GM04504 (cell line): ENCODE measurements at regions not wholly inside any gene's neighbourhood (a gene's known extent, or its start where the extent isn't known, plus 50 kb on each side); places are given as distances from the start of the nearest gene placed in this dataset.

Source experiments
- DNase-seq: peaks from one replicate; pipeline ENCODE4 v3.0.0-alpha.2; 2012; ENCODE audit warnings: low read depth

DNA sequence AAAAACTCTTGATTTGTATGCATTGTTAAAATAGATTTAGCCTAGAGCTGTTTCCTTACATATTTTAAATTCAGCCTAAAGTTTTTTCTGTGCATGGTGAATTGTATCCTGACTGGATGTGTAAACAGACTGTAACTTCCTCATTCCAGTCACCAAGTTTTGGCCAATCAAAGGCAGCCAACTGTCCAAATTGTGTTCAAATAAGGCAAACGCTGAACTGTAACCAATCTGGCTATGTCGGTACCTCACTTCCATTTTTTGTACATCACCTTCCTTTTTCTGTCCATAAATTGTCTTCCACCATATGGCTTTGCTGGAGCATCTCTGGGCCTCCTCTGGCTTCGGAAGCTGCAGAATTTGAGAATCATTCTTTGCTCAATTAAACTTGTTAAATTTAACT lies 1921.9 kb upstream of the SEL1L start:
- no peak for DNase-seq

DNA sequence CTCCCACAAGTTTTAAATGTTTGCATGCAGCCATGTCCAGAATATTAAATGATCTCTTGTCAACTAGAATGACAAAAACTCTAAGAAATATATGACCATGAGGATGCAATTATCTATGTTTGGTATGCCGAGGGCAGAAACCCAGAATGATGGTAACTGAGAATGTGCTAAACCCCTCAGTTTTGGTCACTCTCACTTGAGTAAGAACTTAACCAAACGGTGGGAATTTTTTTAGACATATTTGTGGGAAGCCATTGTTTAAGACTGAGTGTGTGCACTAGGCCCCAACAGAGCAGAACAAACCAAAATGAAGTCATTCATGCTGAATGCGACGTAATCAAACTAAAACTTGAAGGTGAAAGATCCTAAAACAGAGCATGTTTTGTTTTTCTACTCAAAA lies 1927.9 kb upstream of the SEL1L start:
- no peak for DNase-seq

DNA sequence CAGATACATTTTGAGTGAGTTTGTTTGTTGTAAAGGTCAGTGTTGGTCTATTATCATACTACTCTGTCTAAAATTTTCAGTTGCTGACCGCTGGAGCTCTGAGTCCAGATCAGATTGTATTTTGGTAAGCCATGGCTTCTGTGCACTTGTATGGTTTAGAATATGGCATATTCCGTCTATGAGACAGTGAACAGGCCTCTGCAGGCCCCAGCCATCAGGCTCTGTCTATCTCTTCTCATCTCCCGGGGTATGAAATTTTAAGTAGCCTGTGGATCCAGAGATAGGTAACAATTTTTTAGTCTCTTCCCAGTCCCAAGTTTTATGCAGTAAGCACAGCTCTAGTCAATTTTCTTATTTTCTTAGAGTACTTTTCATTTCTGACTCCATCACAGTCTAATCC lies 1929.1 kb upstream of the SEL1L start:
- DNase-seq = no peak

DNA sequence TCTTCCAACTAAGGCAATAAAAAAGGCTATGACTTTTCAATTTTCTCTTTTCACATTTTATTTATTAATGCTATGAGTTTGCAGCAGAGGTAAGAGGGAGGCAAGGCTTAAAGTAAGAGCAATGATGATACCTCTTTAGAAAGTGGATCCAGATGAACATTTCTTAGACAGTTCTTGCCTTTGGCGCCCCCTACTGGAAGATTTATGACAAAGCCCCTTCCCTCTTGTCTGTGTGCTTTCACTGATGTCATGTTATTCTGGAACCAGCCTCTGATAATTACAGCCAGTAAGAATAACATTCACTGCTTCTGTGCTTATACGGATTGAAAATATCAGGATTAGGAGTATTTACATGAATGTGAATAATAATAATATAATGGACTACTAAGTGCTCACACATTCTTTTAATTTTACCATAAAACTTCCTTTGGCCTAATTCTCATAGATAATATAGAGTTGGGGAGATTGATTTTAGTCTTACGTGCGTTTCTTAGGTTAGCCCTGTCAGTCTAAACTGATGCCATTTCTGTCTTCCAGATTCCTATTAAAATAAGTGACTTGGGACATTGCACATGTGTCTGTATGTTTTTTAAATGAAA lies 1929.9 kb upstream of the SEL1L start:
- peak; percentile 40 for DNase-seq

DNA sequence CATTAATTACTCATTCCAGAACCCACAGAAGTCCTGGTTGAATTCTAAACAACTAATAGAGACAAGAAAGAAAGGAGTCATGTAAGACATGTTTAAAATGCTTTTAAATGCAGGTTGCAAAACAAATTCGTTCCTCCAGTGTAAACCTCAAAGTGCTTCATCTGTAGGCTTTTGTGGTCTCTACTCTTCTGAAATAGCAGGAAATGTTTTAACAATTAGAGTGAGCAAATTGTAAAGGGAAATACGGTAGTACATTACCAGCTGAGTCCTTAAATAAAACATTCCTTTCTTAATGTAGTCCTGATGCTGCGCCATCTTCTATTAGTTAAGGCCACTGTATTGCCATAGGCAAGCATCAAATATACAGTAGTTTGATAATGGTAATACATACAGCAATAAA lies 1934.2 kb upstream of the SEL1L start:
- DNase-seq = peak; percentile 23

GRCh38 chr14:83470466-83470865 lies 1936.8 kb upstream of the SEL1L start:
- peak; percentile 88 for DNase-seq

DNA sequence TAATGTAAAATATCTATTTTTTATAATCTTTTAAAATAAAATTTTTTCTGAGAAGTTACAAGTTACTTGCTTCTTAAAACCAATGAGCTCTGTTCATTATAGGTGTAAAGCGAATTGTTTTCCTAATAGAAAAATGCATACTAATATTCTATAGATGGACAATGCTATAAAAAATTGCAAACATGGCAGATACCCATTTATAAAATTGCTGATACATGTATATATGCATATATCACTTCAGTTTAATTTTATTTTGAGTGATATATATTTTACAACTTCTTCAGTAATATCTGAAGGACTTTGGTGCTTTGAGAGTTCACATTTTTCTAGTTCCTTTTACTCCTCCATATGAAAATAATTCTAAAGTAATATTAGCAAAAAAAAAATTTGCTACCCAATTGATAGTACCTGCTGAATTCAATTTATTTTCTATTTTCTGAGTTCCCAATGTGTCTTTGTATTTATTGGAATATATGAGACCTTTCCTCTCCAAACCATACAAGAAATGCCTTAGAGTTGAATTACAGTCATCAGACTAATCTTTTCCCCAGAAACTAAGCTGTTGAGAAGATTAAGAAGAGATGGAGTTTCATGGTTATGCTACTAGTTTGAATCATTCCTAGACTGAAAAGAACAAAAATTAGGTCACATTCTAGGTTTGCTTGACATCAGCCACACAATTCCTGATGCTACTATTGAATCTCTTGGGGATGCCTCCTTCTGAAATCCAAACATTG lies 1937.5 kb upstream of the SEL1L start:
- DNase-seq = no peak

DNA sequence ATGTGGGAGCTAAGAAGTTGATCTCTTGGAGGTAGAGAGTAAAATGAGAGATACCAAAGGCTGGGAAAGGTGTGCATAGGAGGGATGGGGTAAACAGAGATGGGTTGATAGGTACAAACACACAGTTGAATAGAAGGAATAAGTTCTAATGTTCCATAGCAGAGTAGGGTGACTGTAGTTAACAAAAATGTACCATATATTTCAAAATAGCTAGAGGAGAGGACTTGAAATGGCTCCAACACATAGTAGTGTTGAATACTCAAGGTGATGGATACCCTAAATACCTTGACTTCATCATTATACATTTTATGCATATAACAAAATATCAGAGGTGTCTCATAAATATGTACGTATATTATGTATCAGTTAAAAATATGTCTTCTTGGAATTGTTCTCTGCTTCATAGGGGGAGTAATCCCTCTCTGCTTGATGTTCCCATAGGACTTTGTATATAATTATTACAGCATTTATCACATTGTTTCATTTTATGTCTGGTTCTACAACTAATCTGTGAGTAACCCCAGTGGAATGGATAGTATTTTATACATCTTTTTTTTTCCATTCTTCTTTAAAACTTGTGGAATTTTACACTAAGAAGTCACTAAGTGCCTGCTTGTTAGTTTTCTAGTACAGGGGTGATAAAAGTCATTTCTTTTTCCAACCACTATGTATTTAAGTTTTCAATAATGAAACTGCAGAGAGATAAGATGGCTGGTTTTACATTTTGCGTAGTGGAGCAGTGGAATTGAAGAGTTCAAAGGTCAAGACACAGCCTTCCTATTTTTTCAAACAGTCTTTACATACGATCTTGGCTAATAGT lies 1940.0 kb upstream of the SEL1L start:
- DNase-seq = no peak

DNA sequence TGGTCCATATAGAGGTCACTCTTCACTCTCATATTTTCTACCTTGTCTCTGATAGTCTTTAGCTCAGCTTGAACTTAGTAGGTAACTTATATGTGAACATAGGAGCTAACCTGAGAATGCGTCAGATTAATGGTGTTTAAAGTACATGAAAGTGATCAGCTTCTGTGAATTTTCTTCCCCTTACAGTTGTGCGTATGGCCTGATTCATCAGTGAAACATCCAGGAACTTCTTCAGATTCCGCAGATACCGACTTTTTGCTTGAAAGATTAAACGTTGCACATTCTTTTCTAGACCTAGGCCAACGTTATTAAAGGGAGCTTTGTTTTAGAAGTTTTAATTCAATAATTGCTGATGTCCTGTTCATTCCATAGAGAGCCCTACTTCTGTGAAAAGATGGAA lies 1945.1 kb upstream of the SEL1L start:
- DNase-seq = no peak

DNA sequence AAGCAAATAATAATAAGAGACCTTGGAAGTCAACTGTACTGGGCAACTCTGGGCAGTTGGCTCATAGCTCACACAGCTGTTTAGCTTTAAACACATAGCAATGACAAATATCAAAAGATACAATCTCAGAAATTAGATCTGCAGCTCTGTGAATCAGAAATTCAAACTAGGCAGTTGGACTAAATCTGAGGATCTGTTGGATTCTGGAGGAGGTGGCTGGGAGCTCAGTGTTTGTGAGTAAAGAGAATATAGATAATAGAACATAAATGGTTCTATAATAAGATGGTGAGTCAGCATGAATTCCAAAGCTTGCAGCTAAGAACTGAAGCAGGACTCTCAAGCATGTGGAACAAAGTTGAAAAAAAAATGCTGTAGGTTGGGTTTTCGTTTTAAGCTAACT lies 1949.4 kb upstream of the SEL1L start:
- DNase-seq = no peak

GRCh38 chr14:83485591-83485990 lies 1951.9 kb upstream of the SEL1L start:
- no peak for DNase-seq

- no peak for DNase-seq
Measured at GRCh38 chr14:83491091-83491490, 1957.4 kb upstream of the SEL1L start.

DNA sequence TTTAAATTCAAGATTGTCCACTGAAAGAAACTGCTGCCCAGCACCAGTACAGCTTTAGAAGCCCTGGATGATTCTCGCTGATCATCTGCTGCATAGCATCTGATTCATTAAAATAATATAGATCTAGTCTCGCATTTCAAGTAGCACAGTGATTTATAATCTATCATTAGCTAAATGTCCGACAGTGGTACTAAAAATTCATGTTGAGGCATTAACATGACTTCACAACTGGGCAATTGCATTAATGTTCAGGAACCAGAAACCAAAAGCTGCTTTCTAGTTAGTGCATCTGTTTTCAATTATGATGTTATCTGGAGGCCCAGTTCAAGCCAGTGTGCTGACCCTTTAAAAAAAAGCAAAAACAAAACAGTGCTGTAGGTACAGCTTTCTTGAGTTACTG lies 1987.2 kb upstream of the SEL1L start:
- DNase-seq = peak; percentile 53

GRCh38 chr14:83529531-83529930 lies 1995.9 kb upstream of the SEL1L start:
- no peak for DNase-seq

GRCh38 chr14:83533734-83534133 lies 1996.2 kb upstream of the FLRT2 start:
- DNase-seq = no peak

DNA sequence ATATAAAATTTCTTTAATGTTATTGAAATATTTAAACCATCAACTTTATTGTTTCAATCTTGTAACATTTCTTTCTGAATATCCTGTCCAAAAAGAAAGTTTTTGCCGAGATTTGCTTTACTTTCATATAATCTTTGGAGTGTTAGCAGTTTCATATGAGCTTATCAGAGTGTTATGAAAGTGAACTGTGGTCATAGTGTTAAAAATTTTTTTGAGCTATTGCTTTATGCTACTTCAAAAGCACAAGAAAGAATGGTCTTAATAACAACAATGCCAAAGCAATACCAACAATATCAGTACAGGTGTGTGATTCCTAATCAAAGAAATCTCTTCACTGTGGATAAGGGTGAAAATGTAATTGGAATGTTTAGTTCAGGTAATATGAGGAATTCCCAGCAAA lies 1994.9 kb upstream of the FLRT2 start:
- no peak for DNase-seq

- no peak for DNase-seq
Measured at GRCh38 chr14:83535444-83535843, 1994.5 kb upstream of the FLRT2 start.

DNA sequence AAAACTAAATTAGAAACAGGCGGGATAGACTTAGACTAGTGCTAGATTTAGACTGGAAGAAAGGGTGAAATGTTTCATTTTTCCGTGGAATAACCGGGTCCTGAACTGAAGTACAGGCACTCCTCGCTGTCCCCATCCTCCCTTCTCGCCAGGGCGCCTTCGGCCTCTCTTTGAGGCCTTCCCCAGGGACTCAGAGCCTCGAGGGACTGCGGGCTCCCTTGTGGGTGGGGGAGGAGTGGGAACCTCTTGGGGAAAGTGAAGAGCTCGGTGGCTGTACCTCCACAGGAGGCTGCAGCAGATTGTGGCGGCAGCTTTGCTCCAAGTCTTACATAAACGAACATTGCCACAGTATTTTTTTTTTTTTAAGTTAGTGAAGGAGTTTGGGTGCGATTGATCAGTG lies 1988.8 kb upstream of the FLRT2 start:
- DNase-seq = no peak

DNA sequence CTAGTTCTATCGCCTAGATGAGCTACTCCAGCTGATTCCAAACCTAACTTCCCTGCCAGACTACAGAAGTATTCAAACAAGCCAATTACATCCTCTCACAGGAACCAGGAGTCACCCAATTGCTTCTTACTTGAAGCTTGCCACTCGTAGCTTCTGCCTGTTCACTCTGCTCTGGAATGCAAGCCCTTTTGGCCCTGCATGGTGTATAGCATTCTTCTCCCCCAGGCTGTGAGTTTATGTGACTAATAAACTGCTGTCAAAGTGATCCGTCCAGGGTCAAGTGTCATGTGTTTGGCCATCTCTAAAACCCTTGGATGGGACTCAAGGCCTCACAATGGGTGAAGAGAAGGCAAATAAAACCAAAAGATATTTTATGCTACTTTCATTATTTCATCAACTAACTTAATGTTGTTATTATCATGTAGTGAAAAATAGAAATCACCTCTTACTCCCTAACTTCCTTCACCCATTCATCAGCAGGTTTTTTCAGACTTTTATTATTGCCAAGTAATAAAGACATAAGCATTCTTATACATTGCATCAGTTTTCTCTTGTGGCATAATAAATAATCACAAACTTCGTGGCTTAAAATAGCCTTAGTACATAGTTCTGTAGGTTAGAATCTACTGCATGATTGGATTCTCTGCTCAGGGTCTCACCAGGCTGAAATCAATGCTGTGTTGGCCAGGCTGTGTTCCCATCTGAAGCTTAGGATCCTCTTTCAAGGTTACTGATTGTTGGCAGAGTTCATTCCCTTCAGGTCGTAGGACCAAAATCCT lies 1981.7 kb upstream of the FLRT2 start:
- DNase-seq = peak; percentile 59

DNA sequence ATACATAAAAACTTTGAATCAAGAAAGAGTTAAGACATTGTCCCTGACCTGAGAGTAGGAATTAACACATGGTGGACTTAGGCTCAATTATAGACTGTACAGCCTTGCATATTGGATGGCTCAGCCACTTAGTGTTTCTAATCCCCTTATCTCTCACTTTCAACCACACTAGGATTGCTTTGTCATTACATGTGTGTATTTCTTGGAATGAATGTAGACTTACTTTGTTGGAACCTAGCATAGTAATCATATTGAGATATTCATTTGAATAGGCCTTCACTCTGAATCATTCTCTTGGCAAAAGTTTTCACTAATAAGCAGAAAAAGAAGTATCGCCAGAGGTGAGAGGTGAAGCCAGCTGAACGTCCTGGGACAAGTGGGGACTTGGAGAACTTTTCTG lies 1973.9 kb upstream of the FLRT2 start:
- no peak for DNase-seq

DNA sequence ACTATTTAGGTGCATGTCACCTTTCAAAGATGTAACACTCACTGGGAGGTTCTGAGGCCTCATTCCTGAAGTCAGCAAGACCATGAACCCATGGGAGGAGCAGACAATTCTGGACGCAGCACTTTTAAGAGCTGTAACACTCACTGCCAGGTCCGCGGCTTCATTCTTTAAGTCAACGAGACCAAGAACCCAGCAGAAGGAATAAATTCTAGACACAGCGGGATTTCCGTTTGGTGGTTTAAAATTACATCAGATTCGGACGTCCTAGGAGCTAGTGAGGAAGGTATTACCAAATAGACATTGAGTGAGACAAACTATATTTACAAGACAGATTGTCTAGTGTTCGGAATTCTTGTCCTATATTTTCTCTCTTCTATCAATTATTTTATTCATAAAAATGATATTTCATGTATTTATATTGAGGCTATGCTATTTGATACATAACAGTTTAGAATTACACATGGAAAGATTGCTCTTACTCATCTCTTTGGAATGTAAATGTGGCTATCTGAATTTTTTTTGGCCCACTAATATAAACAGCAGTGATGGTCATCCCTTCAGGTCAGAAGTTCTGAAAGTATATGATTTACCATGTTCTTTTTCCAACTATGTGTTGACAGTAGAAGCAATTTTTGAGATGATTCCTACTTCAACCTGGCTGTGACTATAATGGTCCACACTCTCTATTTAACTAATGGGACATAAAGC lies 1973.0 kb upstream of the FLRT2 start:
- DNase-seq = peak; percentile 24

GRCh38 chr14:83558946-83559345 lies 1971.0 kb upstream of the FLRT2 start:
- DNase-seq = no peak
